Left forelimb (tissue), 1 donor: ENCODE measurements at regions not wholly inside any gene's neighbourhood (a gene's known extent, or its start where the extent isn't known, plus 50 kb on each side); places are given as distances from the start of the nearest gene placed in this dataset.

Experiments used
- DNase-seq: peaks from one replicate; pipeline ENCODE4 v3.0.0-alpha.2; 2018; ENCODE audit warnings: low spot score

DNA sequence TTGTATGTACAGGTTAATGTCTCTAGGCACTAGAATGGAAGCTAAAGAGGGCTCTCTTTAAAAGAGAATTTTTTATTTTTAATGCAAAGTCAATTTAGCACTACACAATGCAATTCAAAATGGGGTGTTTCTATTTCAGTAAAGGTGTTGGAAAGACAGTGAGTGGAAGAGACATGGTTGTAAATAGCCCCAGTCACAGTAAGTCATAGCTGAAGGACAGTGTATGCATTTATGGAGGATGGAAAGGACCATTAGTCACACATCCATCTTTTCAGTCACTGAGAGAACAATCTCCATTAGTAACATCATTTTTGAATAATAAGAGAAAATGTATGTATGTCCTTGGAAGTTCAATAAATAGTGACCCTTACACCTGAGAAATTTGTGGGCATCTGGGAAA, 148.0 kb downstream of the PDHA2 start:
- DNase-seq = no peak

DNA sequence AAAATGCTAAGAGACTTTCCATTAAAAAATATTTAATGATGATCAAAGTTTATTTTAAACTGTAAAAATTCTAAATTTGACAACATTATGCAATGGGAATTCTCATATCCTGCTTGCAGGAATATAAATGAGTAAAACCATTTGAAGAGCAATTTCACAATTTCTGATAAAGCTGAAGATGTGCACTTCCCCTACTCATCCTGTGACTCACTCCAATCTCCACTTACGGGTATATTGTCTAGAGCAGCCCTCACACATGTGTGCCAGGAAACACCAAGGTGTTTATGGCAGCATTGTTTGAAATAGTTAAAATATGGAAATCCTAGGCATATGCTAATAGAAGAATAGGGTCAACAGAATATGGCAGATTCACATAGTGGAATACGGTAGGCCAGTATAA, 158.4 kb downstream of the PDHA2 start:
- DNase-seq = no peak

DNA sequence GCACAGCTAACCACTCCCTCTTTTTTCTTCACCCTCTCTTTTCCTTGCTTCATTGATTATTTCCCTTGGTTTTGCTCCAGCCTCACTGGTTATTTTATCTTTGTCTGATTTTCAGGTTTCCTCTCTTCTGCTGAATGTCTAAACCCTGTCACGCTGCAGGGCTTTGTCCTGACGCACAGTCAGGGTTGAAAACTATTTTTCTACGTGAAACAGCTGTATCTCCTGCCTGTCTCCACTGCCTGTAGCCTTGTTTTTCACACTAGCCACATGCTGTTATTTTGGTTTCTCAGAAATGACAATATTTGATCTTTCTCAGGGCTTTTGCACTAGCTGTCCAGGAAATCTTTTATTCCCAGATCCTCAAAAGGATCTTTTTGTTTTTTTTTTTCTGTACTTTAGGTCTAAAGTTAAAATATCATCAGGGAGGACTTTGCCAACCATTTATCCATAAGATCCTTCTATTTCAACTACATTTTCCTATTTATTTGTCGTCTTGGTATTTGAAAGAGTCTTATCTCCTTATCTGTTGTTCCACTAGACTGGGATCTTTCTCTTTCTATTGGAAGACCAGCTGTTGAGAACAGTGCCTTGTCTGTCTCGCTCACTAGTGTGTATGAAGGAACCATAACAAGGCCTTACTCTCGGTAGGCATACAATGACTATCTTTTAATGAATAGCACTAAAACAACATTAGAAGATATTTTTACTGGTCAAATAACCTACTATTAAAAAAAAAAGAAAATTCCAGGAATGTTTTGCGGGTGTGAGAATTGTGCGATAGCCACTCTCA, 164.3 kb downstream of the PDHA2 start:
- DNase-seq = no peak

DNA sequence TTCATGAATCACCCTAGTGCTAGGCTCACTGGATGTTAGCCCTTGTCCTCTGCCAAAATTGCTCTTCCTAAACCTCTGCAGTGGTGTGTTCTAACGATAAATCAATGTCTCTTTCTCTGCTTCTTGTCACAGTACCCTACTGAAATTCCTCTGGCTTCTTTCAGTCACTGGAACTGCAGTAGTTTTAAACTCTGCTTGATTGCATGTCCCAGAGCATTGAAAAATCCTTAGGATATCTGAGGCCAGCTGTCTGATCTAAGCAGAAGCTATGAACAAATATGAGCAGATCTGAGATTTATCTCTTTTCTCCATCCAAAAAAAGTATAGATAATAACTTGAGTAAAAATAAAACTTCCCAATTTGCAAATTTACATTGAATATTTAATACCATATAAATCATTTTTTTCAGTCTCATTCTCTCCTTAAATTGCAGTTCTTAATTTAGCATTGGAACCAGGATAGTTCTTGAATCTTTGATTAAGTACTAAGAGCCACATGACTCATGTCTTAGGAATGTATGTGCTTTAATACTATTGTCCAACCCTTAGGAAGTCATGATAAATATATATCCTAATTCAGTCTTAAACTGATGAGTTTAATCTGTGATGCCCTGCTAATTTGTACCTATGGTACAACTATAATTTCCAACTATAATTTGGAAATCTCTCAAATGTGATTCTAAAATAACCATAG, 169.7 kb downstream of the PDHA2 start:
- DNase-seq = no peak

DNA sequence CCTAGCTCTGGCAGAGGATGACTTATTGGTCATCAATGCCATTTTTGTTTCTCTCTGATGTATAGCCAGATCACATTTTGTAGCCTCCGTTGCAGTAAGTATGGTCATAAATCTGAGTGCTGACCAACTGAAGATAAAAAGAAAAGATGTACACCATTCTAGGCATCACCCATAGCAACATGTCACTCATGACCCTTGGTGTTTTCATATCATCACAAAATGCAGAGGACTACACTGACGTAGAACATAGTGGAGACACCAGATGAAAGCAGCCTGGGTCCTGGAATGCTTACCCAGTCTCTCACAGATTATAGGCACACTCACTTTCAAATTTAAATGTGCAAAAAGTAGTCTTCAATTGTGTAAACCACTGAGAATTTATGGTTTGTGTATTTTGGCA, 172.8 kb downstream of the PDHA2 start:
- DNase-seq = no peak

DNA sequence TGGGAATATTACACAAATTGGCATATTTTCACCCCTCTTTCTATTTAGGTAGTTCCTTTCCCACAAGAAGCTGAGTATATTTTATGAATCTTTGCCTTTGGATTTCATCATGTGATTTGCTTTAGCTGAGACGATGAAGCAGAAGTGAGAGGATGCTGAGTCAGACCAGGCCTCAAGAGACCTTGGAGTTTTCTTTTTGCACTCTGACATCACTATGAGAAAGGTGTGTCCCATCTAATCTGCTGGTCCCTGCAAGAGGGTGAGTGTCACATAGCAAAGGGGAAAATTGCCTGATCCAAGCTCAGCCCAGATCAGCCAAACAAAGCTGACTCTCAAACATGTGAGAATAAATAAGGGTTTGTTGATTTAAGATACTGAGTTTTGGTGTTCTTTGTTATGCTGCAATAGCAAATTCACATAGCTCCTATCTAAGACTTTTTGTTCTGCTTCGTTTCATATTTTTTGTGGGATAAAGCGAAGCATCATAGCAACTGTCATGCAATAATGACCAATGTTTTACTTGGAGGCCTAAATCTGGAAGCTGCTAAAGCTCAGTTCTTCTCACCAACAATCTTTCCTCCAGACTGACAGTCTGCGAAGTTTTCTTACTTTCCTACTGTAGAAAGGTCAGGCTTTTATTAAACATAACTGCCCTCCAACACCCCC, 176.9 kb downstream of the PDHA2 start:
- DNase-seq = no peak

DNA sequence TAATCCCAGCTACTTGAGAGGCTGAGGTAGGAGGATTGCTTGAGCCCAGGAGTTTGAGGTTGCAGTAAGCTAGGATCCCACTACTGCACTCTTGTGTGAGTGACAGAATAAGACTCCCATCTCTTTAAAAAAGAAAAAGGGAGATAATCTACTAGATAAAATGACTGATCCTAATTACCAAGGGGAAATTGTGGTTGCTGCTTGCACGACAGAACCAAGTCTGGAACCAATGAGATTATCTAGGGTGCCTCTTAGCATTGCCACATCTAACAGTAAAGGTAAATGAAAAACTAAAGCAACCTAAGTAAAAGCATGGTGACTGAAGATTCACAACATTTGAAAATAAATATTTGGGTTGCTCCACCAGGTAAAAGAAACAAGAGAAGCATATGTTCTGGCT, 185.1 kb downstream of the PDHA2 start:
- no peak for DNase-seq

DNA sequence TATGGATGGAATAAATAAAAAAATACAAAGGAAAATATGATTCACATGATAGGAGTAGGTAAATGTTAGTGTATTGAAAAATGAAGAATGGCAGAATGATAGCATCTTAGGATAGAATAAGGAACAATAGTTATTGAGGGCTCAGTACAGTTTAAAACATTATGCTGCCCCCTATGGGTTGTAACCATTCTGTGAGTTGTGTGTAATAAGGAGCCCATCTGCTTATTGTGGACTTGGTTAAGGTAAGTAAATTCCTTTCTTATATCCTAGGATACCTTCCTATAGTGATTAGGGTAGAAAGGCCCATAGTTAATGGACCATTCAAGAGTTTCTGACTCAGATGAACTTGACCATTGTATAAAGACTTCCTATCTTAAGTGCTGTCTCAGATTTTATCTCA, 195.8 kb downstream of the PDHA2 start:
- no peak for DNase-seq

DNA sequence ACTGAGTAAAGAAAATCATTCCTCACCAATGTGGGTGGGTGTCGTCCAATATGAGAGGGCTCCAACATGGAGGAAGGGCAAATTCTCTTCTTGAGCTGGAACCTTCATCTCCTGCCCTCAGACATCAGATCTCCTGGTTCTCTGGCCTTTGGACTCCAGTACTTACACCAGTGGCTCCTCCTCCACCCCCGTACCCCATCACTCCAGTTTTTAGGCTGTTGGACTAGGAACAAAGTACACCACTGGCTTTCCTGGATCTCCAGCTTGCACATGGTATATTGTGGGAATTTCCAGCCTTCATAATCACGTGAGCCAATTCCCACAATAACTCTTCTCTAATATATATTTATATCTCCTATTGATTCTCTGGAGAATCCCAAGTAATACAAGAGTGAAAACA, 196.9 kb downstream of the PDHA2 start:
- no peak for DNase-seq

DNA sequence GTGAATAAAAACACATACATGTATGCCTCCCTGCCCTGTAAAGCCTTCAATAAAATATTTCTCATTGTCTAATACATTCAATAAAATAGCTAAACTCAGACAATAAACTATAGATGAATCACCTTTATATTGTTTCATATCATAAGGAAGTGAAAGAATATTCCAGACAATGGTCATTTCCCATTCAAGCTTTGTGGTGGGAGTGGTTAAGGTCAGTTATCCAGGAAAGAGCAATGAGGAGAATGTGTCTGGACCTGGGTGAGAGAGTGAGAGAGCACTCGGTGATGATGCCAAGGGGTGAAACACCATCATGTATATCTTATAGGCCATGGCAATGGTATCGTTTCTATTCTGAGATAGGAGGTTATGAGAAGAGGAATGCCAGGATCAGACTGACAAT, 197.8 kb downstream of the PDHA2 start:
- DNase-seq = no peak

DNA sequence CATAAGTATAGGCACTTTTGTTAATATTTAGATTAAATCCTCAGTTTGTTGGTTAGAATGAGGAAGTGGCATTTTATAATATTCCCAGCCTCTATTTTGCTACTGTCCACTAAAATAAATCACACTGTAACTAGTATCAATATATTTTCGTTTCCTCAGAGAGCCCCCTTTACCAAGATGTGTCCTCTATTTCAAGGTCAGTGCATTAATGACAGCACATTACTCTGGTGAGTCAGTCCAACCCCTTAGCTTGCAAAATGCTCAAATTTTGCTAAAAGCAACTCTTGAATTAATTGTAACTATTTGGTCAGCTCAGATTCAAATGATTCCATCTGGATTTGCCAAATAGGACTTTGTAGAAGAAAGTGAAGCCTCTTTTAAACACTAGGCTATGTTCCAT, 199.3 kb downstream of the PDHA2 start:
- DNase-seq = no peak

DNA sequence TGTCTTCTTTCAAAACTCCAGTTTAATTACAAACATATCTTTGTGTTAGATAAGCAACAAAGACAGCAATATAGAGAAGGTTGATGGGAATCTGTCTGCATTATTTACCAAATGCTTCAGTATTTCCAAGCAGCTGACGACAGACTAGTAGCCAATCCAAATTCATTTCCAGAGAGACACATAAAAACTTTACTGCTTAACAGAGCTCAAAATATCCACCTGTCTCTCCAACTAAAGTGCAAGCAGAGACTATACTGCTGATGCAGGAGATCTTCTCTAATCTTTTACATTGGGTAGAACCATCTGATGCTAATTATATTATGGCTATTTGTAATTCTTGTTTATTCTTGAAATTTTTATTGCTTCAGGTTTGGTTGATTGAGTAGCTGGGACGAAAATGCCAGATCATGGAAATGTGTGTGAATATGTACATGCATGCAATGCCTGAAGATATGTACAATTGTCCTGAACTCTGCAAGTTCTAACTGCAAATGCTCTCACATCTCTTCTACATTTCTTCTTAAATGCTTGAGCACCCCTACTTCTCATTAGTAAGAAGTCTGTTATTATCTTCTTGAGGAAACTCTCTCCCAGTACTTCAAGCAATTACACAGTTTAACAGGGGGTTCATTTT, 200.0 kb downstream of the PDHA2 start:
- no peak for DNase-seq

DNA sequence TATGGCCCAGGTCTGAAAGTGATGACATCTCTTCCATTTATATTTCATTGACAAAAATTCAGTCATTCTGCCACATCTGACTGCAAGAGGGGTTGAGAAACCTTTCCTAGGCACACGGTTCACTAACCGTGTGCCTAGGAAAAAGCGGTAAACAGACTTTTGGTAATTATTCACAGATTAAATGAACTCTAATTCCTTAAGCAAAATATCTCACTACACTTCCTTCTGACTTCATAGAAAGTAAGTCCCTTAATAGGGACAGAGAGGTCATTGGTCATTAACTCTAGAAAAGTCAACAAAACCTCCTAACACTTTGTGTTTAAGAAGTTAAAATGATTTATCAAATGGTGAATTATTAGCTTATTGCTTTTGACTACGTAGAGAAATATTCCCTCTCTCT, 205.1 kb downstream of the PDHA2 start:
- no peak for DNase-seq

DNA sequence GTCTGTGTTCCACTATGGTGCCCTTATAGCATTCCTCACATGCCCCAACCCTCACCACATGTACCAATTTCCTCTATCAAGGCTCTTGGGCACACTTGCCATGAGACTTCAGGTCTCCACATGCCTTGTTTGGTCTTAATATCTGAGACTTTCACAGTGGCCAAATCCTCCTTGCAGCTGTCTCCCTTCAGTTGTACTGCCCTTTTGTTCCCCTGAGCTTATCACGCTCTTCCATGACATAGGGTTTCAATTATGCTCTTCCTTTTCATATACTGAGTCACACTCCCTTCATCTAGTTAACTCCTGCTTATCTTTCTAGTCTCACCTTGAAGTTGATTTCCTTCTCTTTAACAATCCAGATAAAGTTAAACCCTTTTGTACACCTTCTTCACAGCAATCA, 212.9 kb downstream of the PDHA2 start:
- no peak for DNase-seq

DNA sequence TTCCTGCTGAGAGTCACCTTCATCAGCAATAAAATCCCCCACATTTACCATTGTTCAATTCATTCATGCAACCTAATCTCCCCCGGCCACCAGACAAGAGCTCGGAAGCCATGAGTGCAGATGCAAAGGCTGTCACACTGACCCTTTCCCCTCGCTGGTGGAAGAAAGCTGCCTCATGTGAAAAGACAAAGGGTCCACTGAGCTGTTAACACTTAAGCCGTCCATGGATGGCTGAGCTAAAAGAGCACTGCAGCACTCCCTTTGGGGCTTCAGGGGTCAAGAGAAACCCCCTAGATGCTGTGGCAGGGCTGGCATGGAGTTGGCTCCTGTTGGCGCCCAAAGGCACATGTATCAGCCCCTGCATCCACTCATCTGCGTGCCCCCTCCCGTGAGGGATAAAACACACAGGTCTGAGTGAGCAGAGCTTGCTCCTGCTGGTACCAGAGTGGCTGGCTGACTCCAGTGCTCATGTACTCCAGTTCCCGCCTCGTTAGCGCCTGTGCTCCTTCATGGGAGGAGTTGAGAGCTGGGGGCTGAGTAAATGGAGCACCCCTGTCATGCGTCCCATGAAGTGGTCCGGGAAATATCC, 216.5 kb downstream of the PDHA2 start:
- no peak for DNase-seq

DNA sequence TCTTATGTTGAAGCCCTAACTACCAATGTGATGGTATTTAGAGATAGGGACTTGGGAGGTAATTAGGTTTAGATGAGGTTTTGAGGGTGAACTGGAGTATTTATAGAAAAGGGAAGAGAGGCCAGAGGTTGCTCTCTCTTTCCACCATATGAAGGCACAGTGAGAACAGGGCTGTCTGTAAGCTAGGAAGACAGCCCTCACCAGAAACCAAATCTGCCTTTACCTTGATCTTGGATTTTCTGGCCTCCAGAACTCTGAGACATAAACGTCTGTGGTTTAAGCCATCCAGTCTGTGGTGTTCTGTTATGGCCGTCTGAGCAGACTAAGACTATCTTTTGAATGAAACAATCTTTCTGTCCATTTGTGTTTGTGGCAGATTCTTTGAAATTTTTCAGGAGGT, 223.7 kb downstream of the PDHA2 start:
- DNase-seq = no peak

DNA sequence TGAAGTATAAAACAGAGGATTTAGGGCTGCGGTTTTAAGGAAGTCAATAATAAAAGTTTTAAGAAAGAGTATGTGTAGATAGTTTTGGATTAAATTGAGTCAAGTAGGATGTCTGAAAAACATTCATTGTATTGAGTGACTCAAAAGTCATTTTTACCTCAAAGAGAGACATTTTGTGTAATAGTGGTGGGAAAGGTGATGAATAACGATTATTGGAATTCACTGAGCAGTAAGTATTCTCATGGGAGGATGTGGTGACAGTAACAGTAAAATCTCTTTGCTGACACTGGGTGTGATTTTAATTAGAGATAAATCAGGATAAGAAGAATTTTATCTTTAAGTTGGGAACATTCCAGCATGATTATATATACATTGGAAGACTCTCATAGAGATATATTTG, 233.6 kb downstream of the PDHA2 start:
- DNase-seq = no peak

DNA sequence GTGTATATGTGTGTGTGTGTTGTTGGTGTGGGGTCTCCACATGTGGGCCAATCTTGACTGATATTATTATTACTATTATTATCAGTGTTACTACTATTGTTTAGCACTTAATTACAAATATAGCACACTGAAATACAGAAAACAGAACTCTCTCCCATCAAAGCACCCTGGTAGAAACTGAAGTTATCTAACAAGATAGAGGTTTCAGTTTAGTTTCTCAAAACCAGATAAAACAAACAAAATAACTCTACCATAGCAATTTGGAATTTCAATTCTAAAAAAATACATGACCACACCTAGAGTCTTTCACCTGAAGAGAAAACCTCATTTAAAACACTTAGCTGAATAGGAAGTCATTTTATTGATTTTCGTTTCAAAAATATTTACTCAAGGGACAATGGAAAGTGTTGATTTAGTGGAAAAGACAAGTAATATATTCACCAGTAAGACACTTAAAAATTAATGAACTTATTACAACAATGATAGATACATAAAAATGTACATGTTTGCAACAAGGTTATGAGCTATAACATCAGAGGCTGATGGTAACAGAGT, 252.3 kb downstream of the PDHA2 start:
- no peak for DNase-seq

DNA sequence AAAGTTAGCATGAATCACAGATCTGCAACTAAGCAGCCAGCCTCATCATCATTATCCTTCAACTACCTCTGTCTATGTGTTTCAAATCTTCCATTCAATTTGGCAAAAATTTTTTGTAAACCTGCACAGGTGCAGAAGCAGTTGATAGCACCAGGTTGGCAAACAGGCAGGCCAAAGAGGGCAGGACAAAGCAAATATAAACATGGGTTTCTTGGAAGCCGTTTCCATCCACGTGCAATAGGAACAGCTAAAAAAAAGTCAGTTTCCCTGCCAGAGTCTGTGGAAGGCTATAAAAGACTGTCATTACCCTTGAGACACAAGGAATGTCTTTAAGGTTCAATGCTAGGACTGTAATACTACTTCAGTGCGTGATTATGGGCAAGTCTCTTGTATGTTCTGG, 253.2 kb downstream of the PDHA2 start:
- no peak for DNase-seq

DNA sequence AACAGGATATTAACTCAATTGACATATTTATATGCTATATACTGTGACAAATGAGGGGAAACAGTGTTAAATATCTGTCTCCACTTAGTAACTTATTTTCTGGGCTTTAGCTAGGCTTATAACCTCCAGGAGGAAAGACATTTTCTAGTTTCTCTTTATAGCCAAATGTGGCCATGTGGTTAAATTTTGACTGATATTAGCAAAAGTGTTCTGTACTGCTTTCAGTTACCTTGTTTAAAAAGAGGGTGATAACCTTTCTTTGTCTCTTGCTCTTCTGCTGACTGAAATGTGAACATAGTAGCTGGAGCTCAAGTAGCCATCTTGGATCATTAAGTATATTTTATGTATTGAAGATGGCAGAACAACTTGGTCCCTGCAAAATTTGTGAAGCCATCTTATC, 253.7 kb downstream of the PDHA2 start:
- DNase-seq = no peak

DNA sequence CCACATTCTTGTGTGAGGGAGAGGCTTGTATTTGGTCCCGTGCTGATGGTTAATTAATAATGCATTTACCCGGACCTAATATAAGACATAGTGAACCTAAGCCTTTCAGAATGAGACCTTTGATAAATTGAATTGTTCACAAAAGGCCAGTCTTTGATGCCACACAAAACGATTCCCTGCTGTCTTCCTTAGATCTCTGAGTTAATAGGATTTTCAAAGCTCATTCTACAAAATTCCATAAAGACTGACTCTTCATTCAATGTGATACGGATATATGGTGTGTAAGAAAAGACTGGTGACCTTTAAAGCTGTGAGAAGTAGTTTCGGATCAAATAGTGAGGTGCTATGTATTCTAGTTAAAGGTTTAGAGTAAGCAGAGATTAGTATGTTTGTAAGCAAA, 254.3 kb downstream of the PDHA2 start:
- no peak for DNase-seq

DNA sequence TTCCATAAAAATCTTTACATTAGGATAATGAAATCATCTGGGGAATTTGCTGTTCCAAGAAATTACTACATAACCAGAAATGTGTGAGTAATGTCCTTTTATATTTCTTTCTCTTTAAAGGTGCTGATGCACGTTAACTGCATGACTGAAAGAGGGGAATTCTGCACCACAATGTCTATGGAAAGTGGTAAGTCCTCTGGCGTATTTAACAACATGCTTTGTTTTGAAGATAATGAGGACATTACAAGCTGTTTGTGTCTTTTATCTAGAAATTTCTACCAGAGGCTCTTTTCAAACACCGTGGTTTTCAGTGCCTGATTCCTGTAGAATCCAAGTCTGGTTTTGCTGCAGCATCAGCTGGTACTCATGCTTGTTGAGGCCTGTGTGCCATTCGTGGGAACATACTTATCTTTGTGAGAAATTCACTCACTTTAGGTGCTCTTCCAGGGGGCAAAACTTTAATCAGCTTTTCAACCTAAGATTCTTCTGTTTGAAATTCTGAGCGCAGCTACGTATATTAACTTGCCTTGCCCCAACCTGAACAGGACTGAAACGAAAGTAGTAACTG, 257.2 kb downstream of the PDHA2 start:
- DNase-seq = no peak
